ENCODE measurements at regions not wholly inside any gene's neighbourhood (a gene's known extent, or its start where the extent isn't known, plus 50 kb on each side); places are given as distances from the start of the nearest gene placed in this dataset.

GRCh38 chr10:91104193-91105041 is 116.0 kb upstream of the PCGF5 start:
- H3K36me3 ChIP-seq (ENCODE audit: control insufficient read depth, insufficient read depth, low read length) = no peaks in the 10 kb centered on the region
- no peak overlapping the region for H3K4me3 ChIP-seq (ENCODE audit: low read length)
- no peaks in the 10 kb centered on the region for H3K9me3 ChIP-seq (replicated peaks; ENCODE audit: control insufficient read depth, low read depth, low read length)
- peaks cover 12% of the 10 kb centered on the region for H3K4me1 ChIP-seq (ENCODE audit: control insufficient read depth, insufficient read depth, low read length)
- WGBS (ENCODE audit: insufficient coverage) = 47% methylated on average over 6 of the region's 13 CpGs
- peak; percentile 66 for DNase-seq
- no peak overlapping the region for H3K27ac ChIP-seq (ENCODE audit: low read length)
- H3K27me3 ChIP-seq (ENCODE audit: control insufficient read depth, insufficient read depth, low read length) = no peaks in the 10 kb centered on the region

GRCh38 chr10:91105269-91105668 is 115.2 kb upstream of the PCGF5 start:
- Histone ChIP-seq H3K36me3 (ENCODE audit: control insufficient read depth, insufficient read depth, low read length) (no peaks in the 10 kb centered on the region), H3K27ac (ENCODE audit: low read length) (no peak overlapping the region), H3K9me3 (replicated peaks; ENCODE audit: control insufficient read depth, low read depth, low read length) (no peaks in the 10 kb centered on the region), H3K4me1 (ENCODE audit: control insufficient read depth, insufficient read depth, low read length) (peaks cover 12% of the 10 kb centered on the region), H3K27me3 (ENCODE audit: control insufficient read depth, insufficient read depth, low read length) (no peaks in the 10 kb centered on the region), H3K4me3 (ENCODE audit: low read length) (no peak overlapping the region)
- no peak for DNase-seq
- 67% methylated on average over 1 of the region's 2 CpGs for WGBS (ENCODE audit: insufficient coverage)

- Histone ChIP-seq H3K4me3 (ENCODE audit: low read length) (no peak overlapping the region), H3K4me1 (ENCODE audit: control insufficient read depth, insufficient read depth, low read length) (peaks cover 8% of the 10 kb centered on the region), H3K27ac (ENCODE audit: low read length) (no peak overlapping the region), H3K9me3 (replicated peaks; ENCODE audit: control insufficient read depth, low read depth, low read length) (no peaks in the 10 kb centered on the region), H3K36me3 (ENCODE audit: control insufficient read depth, insufficient read depth, low read length) (no peaks in the 10 kb centered on the region), H3K27me3 (ENCODE audit: control insufficient read depth, insufficient read depth, low read length) (no peaks in the 10 kb centered on the region)
- DNase-seq = no peak
These were observed 111.6 kb upstream of the PCGF5 start for GRCh38 chr10:91108820-91109219.

- no peak overlapping the region for H3K4me3 ChIP-seq (ENCODE audit: low read length)
- no peak overlapping the region for H3K27ac ChIP-seq (ENCODE audit: low read length)
- DNase-seq = no peak
- no peaks in the 10 kb centered on the region for H3K27me3 ChIP-seq (ENCODE audit: control insufficient read depth, insufficient read depth, low read length)
- peaks cover 6% of the 10 kb centered on the region for H3K4me1 ChIP-seq (ENCODE audit: control insufficient read depth, insufficient read depth, low read length)
- H3K36me3 ChIP-seq (ENCODE audit: control insufficient read depth, insufficient read depth, low read length) = no peaks in the 10 kb centered on the region
- no peaks in the 10 kb centered on the region for H3K9me3 ChIP-seq (replicated peaks; ENCODE audit: control insufficient read depth, low read depth, low read length)
- WGBS (ENCODE audit: insufficient coverage) = no CpG with 5 or more reads among the region's 3 CpGs
These were observed 109.4 kb upstream of the PCGF5 start for GRCh38 chr10:91111060-91111459.

- Histone ChIP-seq H3K36me3 (ENCODE audit: control insufficient read depth, insufficient read depth, low read length) (no peaks in the 10 kb centered on the region), H3K4me1 (ENCODE audit: control insufficient read depth, insufficient read depth, low read length) (peaks cover 6% of the 10 kb centered on the region), H3K27me3 (ENCODE audit: control insufficient read depth, insufficient read depth, low read length) (no peaks in the 10 kb centered on the region), H3K4me3 (ENCODE audit: low read length) (no peak overlapping the region), H3K27ac (ENCODE audit: low read length) (no peak overlapping the region), H3K9me3 (replicated peaks; ENCODE audit: control insufficient read depth, low read depth, low read length) (no peaks in the 10 kb centered on the region)
- 91% methylated on average over 7 of the region's 9 CpGs for WGBS (ENCODE audit: insufficient coverage)
- DNase-seq = peak; percentile 5
These were observed 104.7 kb upstream of the PCGF5 start for GRCh38 chr10:91115618-91116390.

- WGBS (ENCODE audit: insufficient coverage) = no CpG with 5 or more reads among the region's 2 CpGs
- H3K4me1 ChIP-seq (ENCODE audit: control insufficient read depth, insufficient read depth, low read length) = peaks cover 6% of the 10 kb centered on the region
- DNase-seq = no peak
- no peak overlapping the region for H3K4me3 ChIP-seq (ENCODE audit: low read length)
- no peaks in the 10 kb centered on the region for H3K27me3 ChIP-seq (ENCODE audit: control insufficient read depth, insufficient read depth, low read length)
- H3K27ac ChIP-seq (ENCODE audit: low read length) = no peak overlapping the region
- no peaks in the 10 kb centered on the region for H3K9me3 ChIP-seq (replicated peaks; ENCODE audit: control insufficient read depth, low read depth, low read length)
- no peaks in the 10 kb centered on the region for H3K36me3 ChIP-seq (ENCODE audit: control insufficient read depth, insufficient read depth, low read length)
These were observed 103.0 kb upstream of the PCGF5 start for GRCh38 chr10:91117505-91117904.

- Histone ChIP-seq H3K9me3 (replicated peaks; ENCODE audit: control insufficient read depth, low read depth, low read length) (no peaks in the 10 kb centered on the region), H3K4me1 (ENCODE audit: control insufficient read depth, insufficient read depth, low read length) (peaks cover 6% of the 10 kb centered on the region), H3K27me3 (ENCODE audit: control insufficient read depth, insufficient read depth, low read length) (no peaks in the 10 kb centered on the region), H3K4me3 (ENCODE audit: low read length) (no peak overlapping the region), H3K36me3 (ENCODE audit: control insufficient read depth, insufficient read depth, low read length) (no peaks in the 10 kb centered on the region), H3K27ac (ENCODE audit: low read length) (no peak overlapping the region)
- no peak for DNase-seq
- no CpG with 5 or more reads among the region's 2 CpGs for WGBS (ENCODE audit: insufficient coverage)
These were observed 100.1 kb upstream of the PCGF5 start for GRCh38 chr10:91120348-91120747.

- Histone ChIP-seq H3K9me3 (replicated peaks; ENCODE audit: control insufficient read depth, low read depth, low read length) (no peaks in the 10 kb centered on the region), H3K36me3 (ENCODE audit: control insufficient read depth, insufficient read depth, low read length) (no peaks in the 10 kb centered on the region), H3K27me3 (ENCODE audit: control insufficient read depth, insufficient read depth, low read length) (no peaks in the 10 kb centered on the region), H3K27ac (ENCODE audit: low read length) (no peak overlapping the region), H3K4me3 (ENCODE audit: low read length) (no peak overlapping the region), H3K4me1 (ENCODE audit: control insufficient read depth, insufficient read depth, low read length) (no peaks in the 10 kb centered on the region)
- peak; percentile 53 for DNase-seq
- WGBS (ENCODE audit: insufficient coverage) = 19% methylated on average over 3 of the region's 5 CpGs
These were observed 97.2 kb upstream of the PCGF5 start for GRCh38 chr10:91123261-91123660.

GRCh38 chr10:91124016-91124415 is 96.4 kb upstream of the PCGF5 start:
- H3K27me3 ChIP-seq (ENCODE audit: control insufficient read depth, insufficient read depth, low read length) = no peaks in the 10 kb centered on the region
- no peak for DNase-seq
- no peaks in the 10 kb centered on the region for H3K36me3 ChIP-seq (ENCODE audit: control insufficient read depth, insufficient read depth, low read length)
- no CpG with 5 or more reads among the region's 2 CpGs for WGBS (ENCODE audit: insufficient coverage)
- no peaks in the 10 kb centered on the region for H3K4me1 ChIP-seq (ENCODE audit: control insufficient read depth, insufficient read depth, low read length)
- no peak overlapping the region for H3K4me3 ChIP-seq (ENCODE audit: low read length)
- H3K9me3 ChIP-seq (replicated peaks; ENCODE audit: control insufficient read depth, low read depth, low read length) = no peaks in the 10 kb centered on the region
- H3K27ac ChIP-seq (ENCODE audit: low read length) = no peak overlapping the region

GRCh38 chr10:91126471-91126870 is 94.0 kb upstream of the PCGF5 start:
- 80% methylated on average over 2 of the region's 2 CpGs for WGBS (ENCODE audit: insufficient coverage)

More at GRCh38 chr10:91126471-91126870, 94.0 kb upstream of the PCGF5 start:
- no peaks in the 10 kb centered on the region for H3K36me3 ChIP-seq (ENCODE audit: control insufficient read depth, insufficient read depth, low read length)
- no peak overlapping the region for H3K27ac ChIP-seq (ENCODE audit: low read length)
- H3K27me3 ChIP-seq (ENCODE audit: control insufficient read depth, insufficient read depth, low read length) = no peaks in the 10 kb centered on the region
- H3K4me3 ChIP-seq (ENCODE audit: low read length) = no peak overlapping the region
- DNase-seq = no peak
- no peaks in the 10 kb centered on the region for H3K4me1 ChIP-seq (ENCODE audit: control insufficient read depth, insufficient read depth, low read length)
- H3K9me3 ChIP-seq (replicated peaks; ENCODE audit: control insufficient read depth, low read depth, low read length) = no peaks in the 10 kb centered on the region

Measured in muscle of leg (tissue), 3 donors.